GM12865 (cell line): ENCODE measurements at regions not wholly inside any gene's neighbourhood (a gene's known extent, or its start where the extent isn't known, plus 50 kb on each side); places are given as distances from the start of the nearest gene placed in this dataset.

Source experiments
- DNase-seq: peaks from one replicate; pipeline ENCODE4 v3.0.0; 2010; ENCODE audit warnings: low read depth
- H3K4me3 ChIP-seq: 2 replicates; pipeline ENCODE4 v1.5.1; 2011; ENCODE audit warnings: mild to moderate bottlenecking, low read depth, low read length, control low read depth
- CTCF ChIP-seq: IDR thresholded peaks from 2 replicates; pipeline ENCODE4 v1.5.1; 2011; ENCODE audit warnings: low read length, control low read depth, low read depth, inconsistent platforms; ENCODE audit not compliant: insufficient read depth; ENCODE audit errors: missing control alignments

DNA sequence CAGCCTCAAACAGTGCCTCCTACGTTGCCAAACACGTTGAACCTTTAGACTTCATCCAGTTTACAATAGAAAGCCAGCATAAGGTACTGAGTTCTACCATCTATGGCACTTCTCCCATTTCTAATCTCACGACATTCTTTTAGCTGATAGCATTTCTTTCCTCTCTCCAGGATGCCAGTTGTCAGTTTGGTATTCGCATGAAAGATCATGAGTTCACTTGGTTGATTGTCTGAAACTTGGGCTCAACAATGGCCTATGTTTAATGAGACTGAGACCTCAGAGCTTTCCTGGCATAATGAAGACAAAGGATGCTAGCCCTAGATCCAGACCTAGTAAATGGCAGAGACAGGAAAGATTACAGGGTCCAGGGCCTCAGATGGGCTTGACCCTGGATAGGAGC lies 69.2 kb upstream of the SPRY1 start:
- no peak for TF ChIP-seq CTCF
- no peak for DNase-seq

DNA sequence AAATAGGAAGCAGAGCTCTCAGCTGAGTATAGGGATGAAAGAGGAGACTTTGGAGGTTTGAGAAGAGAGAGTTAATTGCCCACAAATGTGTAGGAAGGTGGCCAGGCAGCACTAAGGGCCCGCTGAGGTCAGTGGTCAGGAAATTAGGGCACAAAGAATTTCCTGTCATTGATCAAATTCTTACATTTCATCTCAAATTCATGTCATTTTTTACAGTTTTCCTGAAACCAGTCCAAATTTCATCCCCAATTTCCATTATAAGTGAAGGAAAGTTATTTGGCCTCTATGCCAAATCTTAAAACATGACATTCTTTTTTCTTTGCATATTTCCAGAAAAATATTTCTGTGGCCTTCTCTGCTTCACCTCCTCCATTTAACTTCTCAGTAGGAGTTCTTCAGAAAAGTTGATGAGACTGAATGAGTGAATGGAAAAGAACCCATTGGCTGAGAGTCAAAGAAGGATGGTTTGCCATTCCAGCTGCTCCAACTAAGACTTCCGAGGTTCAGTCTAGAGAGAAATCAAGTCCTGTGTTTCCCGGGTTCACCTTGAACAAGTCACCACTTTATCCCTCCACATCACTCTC lies 68.7 kb upstream of the SPRY1 start:
- TF ChIP-seq CTCF: no peak
- no peak for DNase-seq

More for the DNA sequence above, 69.2 kb upstream of the SPRY1 start:
- H3K4me3 ChIP-seq: no peak overlapping the region

GRCh38 chr4:123338715-123339114 lies 57.9 kb upstream of the SPRY1 start:
- no peak overlapping the region for H3K4me3 ChIP-seq
- DNase-seq: no peak
- no peak for TF ChIP-seq CTCF

More for the DNA sequence above, 68.7 kb upstream of the SPRY1 start:
- H3K4me3 ChIP-seq: no peak overlapping the region

DNA sequence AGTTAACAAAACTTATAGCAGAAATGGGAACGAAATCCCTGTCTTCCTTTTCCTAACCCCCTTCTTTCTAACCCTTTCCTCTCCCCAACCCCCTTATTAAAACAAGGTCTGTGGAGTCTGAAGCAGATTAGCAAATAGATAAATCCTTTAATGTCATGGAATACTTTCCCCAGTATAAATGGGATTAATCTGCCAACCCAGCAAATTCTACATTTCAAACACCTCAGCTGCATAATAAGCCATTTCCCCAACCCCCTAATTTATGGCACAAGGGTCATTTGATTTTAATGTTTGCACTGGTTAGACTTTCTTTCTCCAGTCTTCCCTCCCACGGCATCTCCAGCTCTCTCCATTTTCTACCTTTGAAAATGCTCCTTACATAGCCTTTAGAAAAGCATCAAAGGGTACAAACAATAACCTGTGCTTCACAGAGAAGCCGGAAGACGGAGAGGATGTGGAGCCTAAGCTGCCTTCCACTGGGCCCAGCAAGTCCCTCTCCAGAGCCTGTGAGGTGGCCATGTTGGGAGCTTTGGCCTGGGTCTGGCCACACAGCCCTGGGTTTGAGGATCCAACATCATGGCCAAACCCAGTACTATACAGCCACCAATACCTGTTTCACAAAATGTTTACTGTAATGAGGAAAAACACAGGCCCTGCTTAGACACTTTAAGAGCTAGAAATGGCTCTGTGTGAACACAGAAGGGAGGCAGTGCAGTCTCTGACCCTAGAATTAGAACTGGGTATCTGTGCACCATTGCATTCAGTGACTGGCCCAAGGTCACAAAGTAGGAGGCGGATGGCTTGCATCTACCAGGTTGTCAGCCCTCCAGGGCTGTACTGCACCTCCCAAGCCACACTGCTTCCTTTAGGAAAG lies 56.9 kb upstream of the SPRY1 start:
- no peak for DNase-seq
- H3K4me3 ChIP-seq: no peak overlapping the region
- no peak for TF ChIP-seq CTCF

DNA sequence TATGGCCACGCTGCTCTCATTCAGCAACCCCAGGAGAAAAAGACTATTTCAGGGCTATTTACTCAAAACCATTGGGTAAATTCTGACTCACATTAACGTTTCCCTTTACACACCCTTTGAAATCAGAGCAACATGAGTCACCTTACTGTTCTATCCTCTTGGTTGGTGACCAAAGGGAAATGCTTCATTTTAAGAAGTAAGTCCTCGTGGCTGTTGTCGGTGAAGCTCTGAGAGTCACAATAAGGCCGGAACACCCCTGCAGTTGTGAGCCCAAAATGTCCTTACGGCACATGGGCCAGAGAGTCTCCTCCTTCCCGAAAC lies 56.3 kb upstream of the SPRY1 start:
- no peak overlapping the region for H3K4me3 ChIP-seq
- TF ChIP-seq CTCF: no peak
- no peak for DNase-seq

DNA sequence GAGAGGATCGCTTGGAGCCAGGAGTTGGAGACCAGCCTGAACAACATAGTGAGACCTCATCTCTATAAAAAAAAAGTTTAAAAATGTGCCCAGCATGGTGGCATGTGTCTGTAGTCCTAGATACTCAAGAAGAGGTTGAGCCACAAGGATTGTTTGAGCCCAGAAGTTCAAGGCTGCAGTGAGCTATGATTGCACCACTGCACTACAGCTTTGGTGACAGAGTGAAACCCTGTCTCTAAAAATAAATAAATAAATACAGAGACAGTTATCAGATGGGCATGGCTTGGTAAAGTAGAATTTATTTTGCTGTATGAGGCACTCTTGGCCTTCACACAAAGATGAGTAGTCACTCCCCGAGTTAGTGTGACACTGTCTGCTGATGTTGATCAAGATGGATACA lies 54.1 kb upstream of the SPRY1 start:
- no peak for TF ChIP-seq CTCF
- no peak overlapping the region for H3K4me3 ChIP-seq
- no peak for DNase-seq
